HCT116 (cell line): ENCODE measurements at regions not wholly inside any gene's neighbourhood (a gene's known extent, or its start where the extent isn't known, plus 50 kb on each side); places are given as distances from the start of the nearest gene placed in this dataset.

ENCODE experiments used
- ATAC-seq: fragments of 200-7000 bp; cut with Tn5 transposase; 2 replicates; pipeline ENCODE4 v1.9.1; 2020; ENCODE audit warnings: mild to moderate bottlenecking, moderate library complexity
- BruUV-seq: library from RNA; stranded (reverse); fragments of 400-500 nt; replicated peaks from 2 replicates; lab custom pipeline; 2021; lab: Mats Ljungman, UMichigan
- CTCF ChIA-PET: fragments of 300-600 bp; sonication (Branson Sonifier 250); formaldehyde crosslinking; loops from one replicate; lab custom pipeline; 2021; ENCODE audit warnings: antibody characterized with exemption; lab: Charles Lee
- POLR2A ChIA-PET: fragments of 300-600, 350-600 bp; sonication (Branson Sonifier 250); formaldehyde crosslinking; loops from one replicate; lab custom pipeline; 2021; ENCODE audit warnings: antibody characterized with exemption; lab: Charles Lee
- RAD21 ChIA-PET, 2 experiments: fragments of 300-600 bp; sonication (Branson Sonifier 250); formaldehyde crosslinking; loops; one replicate each; lab custom pipeline; 2023; ENCODE audit warnings: low total read pairs in 2 of 2; ENCODE audit not compliant: uncharacterized antibody in 2 of 2, unreplicated experiment in 2 of 2, low non-redundant PET in 1 of 2; lab: Charles Lee
- DNase-seq: peaks from one replicate; pipeline ENCODE4 v3.0.0-alpha.2; 2010; ENCODE audit warnings: low read depth, low spot score
- H2AFZ ChIP-seq: fragments of 200-600 bp; shearing (Covaris generic), sonication (generic); 2 replicates; pipeline ENCODE4 v1.6.1; 2017; ENCODE audit warnings: low read depth, mixed run types, mixed read lengths, antibody characterized with exemption, low read length; ENCODE audit not compliant: poor library complexity, severe bottlenecking
- H3K27ac ChIP-seq: 2 replicates; pipeline ENCODE4 v1.5.1; 2012; ENCODE audit warnings: low read depth, low read length
- H3K27me3 ChIP-seq: fragments of 200-600 bp; sonication (generic); 2 replicates; pipeline ENCODE4 v1.6.1; 2016; ENCODE audit warnings: mixed run types, low read length, mixed read lengths; ENCODE audit not compliant: insufficient read depth
- H3K36me3 ChIP-seq, 2 experiments: fragments of 200-500 bp in 1 of 2; fragments of 200-600 bp in 1 of 2; sonication (Bioruptor generic) in 1 of 2; sonication (generic) in 1 of 2; 2 replicates each; pipeline versions ENCODE4 v1.5.1 to v1.6.1; 2014 to 2016; ENCODE audit warnings: low read length in 2 of 2, inconsistent platforms in 1 of 2, mixed read lengths in 1 of 2, mixed run types in 1 of 2; ENCODE audit not compliant: insufficient read depth in 2 of 2, control insufficient read depth in 1 of 2
- H3K4me1 ChIP-seq, 2 experiments: fragments of 200-600 bp in 1 of 2; sonication (generic) in 1 of 2; 2 replicates each; pipeline versions ENCODE4 v1.5.1 to v1.6.1; 2012 to 2017; ENCODE audit warnings: low read length in 2 of 2, inconsistent platforms in 1 of 2, mild to moderate bottlenecking in 1 of 2, mixed read lengths in 1 of 2, mixed run types in 1 of 2, moderate library complexity in 1 of 2; ENCODE audit not compliant: insufficient read depth in 2 of 2, control insufficient read depth in 1 of 2
- H3K4me2 ChIP-seq: fragments of 200-600 bp; sonication (generic); 2 replicates; pipeline ENCODE4 v1.6.1; 2017; ENCODE audit warnings: mixed run types, low read length, mixed read lengths
- H3K4me3 ChIP-seq, 2 experiments: fragments of 200-600 bp in 1 of 2; sonication (generic) in 1 of 2; replicated peaks in 1 of 2; 2 replicates each; pipeline ENCODE4 v1.5.1; 2011 to 2016; ENCODE audit warnings: low read length in 2 of 2, control low read depth in 1 of 2, low read depth in 1 of 2, mild to moderate bottlenecking in 1 of 2, mixed read lengths in 1 of 2, mixed run types in 1 of 2
- H3K79me2 ChIP-seq: fragments of 200-600 bp; sonication (generic); 2 replicates; pipeline ENCODE4 v1.6.1; 2017; ENCODE audit warnings: mild to moderate bottlenecking, mixed run types, low read length, moderate library complexity, mixed read lengths; ENCODE audit not compliant: insufficient read depth
- H3K9ac ChIP-seq: fragments of 200-600 bp; sonication (generic); 2 replicates; pipeline ENCODE4 v1.6.1; 2016; ENCODE audit warnings: low read length, mixed read lengths
- H3K9me2 ChIP-seq: fragments of 200-600 bp; sonication (generic), shearing (Covaris generic); 2 replicates; pipeline ENCODE4 v1.6.1; 2017; ENCODE audit warnings: mixed run types, mild to moderate bottlenecking, moderate library complexity; ENCODE audit not compliant: insufficient read depth
- H3K9me3 ChIP-seq, 2 experiments: fragments of 200-500 bp in 1 of 2; fragments of 200-600 bp in 1 of 2; sonication (Bioruptor generic) in 1 of 2; sonication (generic) in 1 of 2; 2 replicates each; pipeline ENCODE4 v1.6.1; 2014 to 2017; ENCODE audit warnings: low read length in 2 of 2, mixed read lengths in 2 of 2, inconsistent platforms in 1 of 2, low read depth in 1 of 2, mild to moderate bottlenecking in 1 of 2, mixed run types in 1 of 2, moderate library complexity in 1 of 2; ENCODE audit not compliant: control insufficient read depth in 1 of 2, insufficient read depth in 1 of 2
- H4K20me1 ChIP-seq: fragments of 200-600 bp; sonication (generic), shearing (Covaris generic); 2 replicates; pipeline ENCODE4 v1.6.1; 2017; ENCODE audit warnings: mixed run types, mild to moderate bottlenecking, moderate library complexity; ENCODE audit not compliant: insufficient read depth
- CEBPB ChIP-seq: IDR thresholded peaks from 2 replicates; pipeline ENCODE4 v1.6.1; 2012; ENCODE audit warnings: low read depth
- EGR1 ChIP-seq: IDR thresholded peaks from 2 replicates; pipeline ENCODE4 v1.6.1; 2012; ENCODE audit warnings: low read depth
- ELF1 ChIP-seq: IDR thresholded peaks from 2 replicates; pipeline ENCODE4 v1.6.1; 2012; ENCODE audit warnings: low read depth, borderline replicate concordance
- EZH2phosphoT487 ChIP-seq: fragments of 200-600 bp; IDR thresholded peaks from 2 replicates; pipeline ENCODE4 v1.6.1; 2018; ENCODE audit warnings: antibody characterized with exemption, borderline replicate concordance
- FOSL1 ChIP-seq: IDR thresholded peaks from 2 replicates; pipeline ENCODE4 v1.6.1; 2012; ENCODE audit warnings: low read depth
- JUND ChIP-seq: IDR thresholded peaks from 2 replicates; pipeline ENCODE4 v1.6.1; 2012
- POLR2A ChIP-seq: IDR thresholded peaks from 2 replicates; pipeline ENCODE4 v1.7.0; 2011; ENCODE audit warnings: borderline replicate concordance; ENCODE audit not compliant: insufficient read depth, insufficient read length; ENCODE audit errors: extremely low read depth
- POLR2AphosphoS5 ChIP-seq: IDR thresholded peaks from 2 replicates; pipeline ENCODE4 v1.6.1; 2011; ENCODE audit warnings: mild to moderate bottlenecking, low read depth, low read length, moderate library complexity
- RAD21 ChIP-seq: IDR thresholded peaks from 2 replicates; pipeline ENCODE4 v1.6.1; 2012; ENCODE audit warnings: low read depth, mild to moderate bottlenecking
- REST ChIP-seq: IDR thresholded peaks from 2 replicates; pipeline ENCODE4 v1.6.1; 2012; ENCODE audit warnings: low read depth
- SIN3A ChIP-seq: IDR thresholded peaks from 2 replicates; pipeline ENCODE4 v1.6.1; 2012; ENCODE audit warnings: low read depth
- SP1 ChIP-seq: IDR thresholded peaks from 2 replicates; pipeline ENCODE4 v1.6.1; 2012; ENCODE audit warnings: low read depth
- SRF ChIP-seq: IDR thresholded peaks from 2 replicates; pipeline ENCODE4 v1.6.1; 2012; ENCODE audit warnings: low read depth
- TCF7L2 ChIP-seq: IDR thresholded peaks from 2 replicates; pipeline ENCODE4 v1.7.0; 2011; ENCODE audit warnings: borderline replicate concordance, inconsistent platforms; ENCODE audit not compliant: insufficient read depth, insufficient read length; ENCODE audit errors: extremely low read depth
- ZBTB33 ChIP-seq: IDR thresholded peaks from 2 replicates; pipeline ENCODE4 v1.6.1; 2011; ENCODE audit warnings: mild to moderate bottlenecking, low read length, moderate library complexity; ENCODE audit not compliant: insufficient replicate concordance; ENCODE audit errors: extremely low read depth
- ZNF274 ChIP-seq: fragments of 200-500 bp; sonication (Bioruptor generic); IDR thresholded peaks from 2 replicates; pipeline ENCODE4 v1.6.1; 2014; ENCODE audit warnings: mild to moderate bottlenecking, low read depth, low read length, inconsistent platforms
- intact Hi-C: fragments of 100-400 bp; cut with micrococcal nuclease; formaldehyde crosslinking; loops from 2 replicates; pipeline ENCODE4 v1.10.0; 2022
- TF ChIP-seq, protein P1 (sequence below): IDR thresholded peaks from 2 replicates; pipeline ENCODE4 v1.6.1; 2012
- TF ChIP-seq, protein P2 (sequence below): IDR thresholded peaks from 2 replicates; pipeline ENCODE4 v1.6.1; 2012

DNA sequence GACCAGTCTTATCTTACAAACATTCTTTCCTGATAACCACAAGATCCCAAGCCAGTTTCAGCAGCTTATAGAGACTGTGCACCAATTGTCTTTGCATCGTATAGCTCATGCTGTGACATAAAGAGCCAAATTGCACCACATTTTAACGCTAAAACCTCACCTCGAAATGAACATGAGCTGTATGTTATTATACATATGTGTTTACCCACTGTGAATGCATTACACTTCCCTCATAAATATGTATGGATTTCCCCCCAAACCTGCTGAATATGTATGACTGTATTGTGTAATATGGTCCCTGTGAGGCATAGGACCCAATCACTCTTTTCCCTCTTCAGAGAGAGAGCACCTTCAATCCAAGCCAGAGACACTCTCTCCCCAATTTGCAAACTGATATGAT lies 692.4 kb downstream of the NLGN4X start (continued):
- no peak for TF ChIP-seq REST
- no peak for TF ChIP-seq TCF7L2
- TF ChIP-seq ELF1, result no peak
- TF ChIP-seq, protein P1, sequence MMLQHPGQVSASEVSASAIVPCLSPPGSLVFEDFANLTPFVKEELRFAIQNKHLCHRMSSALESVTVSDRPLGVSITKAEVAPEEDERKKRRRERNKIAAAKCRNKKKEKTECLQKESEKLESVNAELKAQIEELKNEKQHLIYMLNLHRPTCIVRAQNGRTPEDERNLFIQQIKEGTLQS, result no peak
- no peak for TF ChIP-seq EZH2phosphoT487
- TF ChIP-seq ZNF274, result no peak

- ATAC-seq (no peak), DNase-seq (no peak)
- Histone ChIP-seq H3K4me3 (no peak overlapping the region), H3K4me2 (no peak overlapping the region), H3K9ac (no peak overlapping the region), H3K79me2 (no peaks in the 10 kb centered on the region), H4K20me1 (no peaks in the 10 kb centered on the region), H3K27ac (no peak overlapping the region), H3K27me3 (no peaks in the 10 kb centered on the region), H3K4me1 (no peaks in the 10 kb centered on the region), H2AFZ (no peak overlapping the region), H3K36me3 (no peaks in the 10 kb centered on the region), H3K9me3 (no peaks in the 10 kb centered on the region), H3K9me2 (no peaks in the 10 kb centered on the region)
- intact Hi-C loops, result no loop called here
- ChIA-PET RAD21 (no interaction called here), CTCF (no interaction called here), POLR2A (no interaction called here)
- no TSS peak for BruUV-seq
- TF ChIP-seq SRF, result no peak
- TF ChIP-seq, protein P1, result no peak
- no peak for TF ChIP-seq JUND
- TF ChIP-seq ZBTB33, result no peak
- no peak for TF ChIP-seq POLR2AphosphoS5
- no peak for TF ChIP-seq EGR1
- TF ChIP-seq SIN3A, result no peak
- TF ChIP-seq TCF7L2, result no peak
- TF ChIP-seq CEBPB, result no peak
- TF ChIP-seq, protein P2, sequence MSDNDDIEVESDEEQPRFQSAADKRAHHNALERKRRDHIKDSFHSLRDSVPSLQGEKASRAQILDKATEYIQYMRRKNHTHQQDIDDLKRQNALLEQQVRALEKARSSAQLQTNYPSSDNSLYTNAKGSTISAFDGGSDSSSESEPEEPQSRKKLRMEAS, result no peak
- no peak for TF ChIP-seq POLR2A
- TF ChIP-seq FOSL1, result no peak
- TF ChIP-seq RAD21, result no peak
- TF ChIP-seq SP1, result no peak
- no peak for TF ChIP-seq ELF1
These were observed 700.6 kb downstream of the NLGN4X start for GRCh38 chrX:5528057-5528456.
